Stimulated activated CD8-positive, alpha-beta memory T cell treated with anti-CD3 and anti-CD28 coated beads, Interleukin-12 subunit alpha, Interleukin-12 subunit beta, amount 100 ng/mL, for 1 hour (primary cell): ENCODE measurements at regions not wholly inside any gene's neighbourhood (a gene's known extent, or its start where the extent isn't known, plus 50 kb on each side); places are given as distances from the start of the nearest gene placed in this dataset.

Source experiments
- DNase-seq: peaks from one replicate; pipeline ENCODE4 v3.0.0-alpha.2; 2020; ENCODE audit warnings: low read depth

- no peak for DNase-seq
Observed at GRCh38 chr2:120658042-120658769, 77.5 kb upstream of the GLI2 start.

- no peak for DNase-seq
Observed at GRCh38 chr2:120658770-120659158, 76.9 kb upstream of the GLI2 start.

DNA sequence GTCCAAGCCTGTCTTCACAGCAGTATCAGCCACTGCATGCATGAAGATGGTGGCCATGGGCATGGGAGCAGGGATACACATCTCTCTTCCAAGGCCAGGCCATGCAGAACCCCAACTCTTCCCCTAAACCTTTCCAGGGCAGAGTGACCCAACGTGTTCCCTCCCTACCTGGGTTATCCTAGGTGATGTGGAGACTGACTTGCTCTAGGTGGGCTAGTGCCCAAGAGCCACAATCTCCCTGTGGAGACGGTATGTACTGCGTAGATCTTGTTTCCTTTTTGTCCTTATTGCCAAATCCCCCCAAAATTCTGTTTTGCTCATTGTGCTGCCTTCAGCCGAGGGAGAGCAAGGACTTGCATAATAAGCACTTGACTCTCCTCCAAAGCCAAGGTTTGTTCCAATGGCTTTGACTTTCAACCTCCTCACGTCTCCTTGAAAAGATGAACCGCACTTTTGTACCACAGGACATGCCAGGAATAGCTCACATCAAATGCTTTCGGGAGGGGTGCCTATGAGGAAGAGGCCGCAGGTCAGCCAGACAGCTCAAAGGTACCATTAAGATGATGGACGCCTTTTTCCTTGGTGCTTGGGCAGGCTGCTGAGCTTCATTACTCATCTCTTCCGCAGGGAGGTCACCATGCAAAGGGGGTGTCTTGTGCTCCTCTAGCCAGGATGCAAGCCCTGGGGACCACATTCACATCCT lies 76.2 kb upstream of the GLI2 start:
- DNase-seq = no peak

- no peak for DNase-seq
Observed at GRCh38 chr2:120660056-120660694, 75.5 kb upstream of the GLI2 start.

- no peak for DNase-seq
Observed at GRCh38 chr2:120660771-120661459, 74.8 kb upstream of the GLI2 start.

DNA sequence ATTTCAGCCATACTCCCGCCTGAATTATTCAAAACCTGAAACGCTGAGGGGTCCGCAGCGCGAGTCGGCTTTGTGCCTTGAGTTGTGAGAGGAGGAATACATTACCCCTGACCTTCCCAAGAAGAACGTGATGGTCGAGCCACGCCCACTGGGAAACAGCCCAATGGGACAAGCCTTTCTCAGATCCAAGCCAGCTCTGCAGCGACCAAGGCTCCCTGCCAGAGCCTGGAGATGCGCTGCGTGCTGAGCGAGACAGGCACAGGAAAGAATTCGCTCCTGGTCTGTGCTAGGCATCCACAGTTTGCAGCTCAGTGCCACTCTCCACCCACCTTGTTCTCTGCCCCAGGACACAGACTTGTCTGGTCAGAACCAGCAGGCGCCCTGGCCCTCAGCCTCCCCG lies 74.1 kb upstream of the GLI2 start:
- no peak for DNase-seq

- DNase-seq = no peak
Observed at GRCh38 chr2:120662046-120662445, 73.6 kb upstream of the GLI2 start.

GRCh38 chr2:120662746-120663145 lies 72.9 kb upstream of the GLI2 start:
- no peak for DNase-seq

GRCh38 chr2:120666433-120666832 lies 69.2 kb upstream of the GLI2 start:
- DNase-seq = no peak

DNA sequence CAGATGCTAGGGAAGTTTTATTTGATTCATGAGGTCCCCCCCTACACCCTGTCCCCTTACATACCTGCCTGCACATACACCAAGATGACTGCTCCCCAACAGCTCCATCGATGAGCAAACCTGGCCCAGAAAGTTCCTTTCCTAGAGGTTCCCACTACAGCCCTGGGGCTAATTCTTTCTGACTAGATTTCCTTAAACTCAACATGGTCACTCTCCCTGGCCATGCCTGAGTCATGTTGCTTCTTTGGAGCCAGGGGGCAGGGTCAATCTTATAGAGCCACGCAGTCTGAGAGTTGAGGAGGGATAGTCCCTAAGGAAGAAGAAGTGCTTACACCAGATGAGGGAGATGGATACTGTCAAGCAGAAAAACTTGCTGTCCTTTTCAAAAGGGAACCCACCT lies 67.7 kb upstream of the GLI2 start:
- DNase-seq = no peak

DNA sequence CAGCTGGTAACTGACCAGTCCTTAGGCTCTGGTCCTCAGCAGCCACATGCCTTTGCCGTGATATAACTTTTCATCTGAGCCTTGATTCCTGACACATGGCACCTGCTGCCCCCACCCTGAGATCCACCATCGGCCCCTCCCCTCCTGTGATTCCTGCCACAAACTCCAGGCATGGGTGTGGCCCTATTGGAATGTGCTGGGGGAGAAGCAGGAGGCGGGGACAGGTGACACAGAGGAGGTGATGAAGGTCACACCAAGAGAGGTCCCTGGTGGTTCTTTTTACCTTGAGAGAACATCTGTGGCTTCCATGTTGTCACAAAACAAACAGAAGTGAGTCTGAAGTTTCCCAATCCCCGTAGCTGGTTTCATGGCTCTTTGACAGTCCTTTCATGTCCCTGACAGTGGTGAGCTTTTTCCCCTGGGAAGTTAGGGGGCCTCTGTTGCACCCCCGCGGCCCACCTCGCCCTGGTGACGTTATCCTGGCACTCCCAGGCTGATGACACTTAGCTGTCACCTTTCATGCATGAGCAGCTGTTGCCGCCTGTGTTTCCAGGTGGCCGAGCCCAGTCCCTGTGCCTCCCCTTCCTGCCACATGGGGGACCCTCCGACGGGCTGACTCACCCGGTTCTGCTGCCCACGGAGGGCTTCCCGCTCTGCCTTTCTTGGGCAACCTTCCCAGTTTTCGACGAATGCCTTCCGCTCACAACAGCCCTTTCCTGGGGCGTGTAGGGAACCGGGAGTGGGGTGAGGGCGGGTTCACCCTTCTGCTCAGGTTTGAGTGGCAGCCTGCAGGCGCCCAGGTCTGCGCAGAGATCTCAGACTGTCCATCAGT lies 66.3 kb upstream of the GLI2 start:
- DNase-seq = no peak

DNA sequence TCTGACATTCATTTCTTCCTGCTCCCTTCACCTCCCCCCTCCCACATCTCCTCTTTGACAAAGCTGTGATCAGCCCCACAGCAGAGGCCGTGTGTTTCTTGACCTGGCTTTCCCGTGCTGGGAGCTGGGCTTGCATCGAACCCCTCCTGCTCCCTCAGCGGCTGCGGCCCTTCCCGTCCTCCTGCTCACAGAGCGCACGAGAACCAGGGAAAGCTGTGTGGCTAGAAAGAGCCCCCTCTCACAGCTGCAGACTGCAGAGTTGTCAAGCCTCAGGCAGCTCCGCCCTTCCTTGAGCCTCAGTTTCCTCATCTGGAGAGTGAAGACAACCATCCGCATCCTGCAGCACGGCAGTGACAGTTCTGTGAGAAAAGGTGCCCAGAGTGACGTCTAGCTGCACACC lies 65.7 kb upstream of the GLI2 start:
- DNase-seq = no peak

DNA sequence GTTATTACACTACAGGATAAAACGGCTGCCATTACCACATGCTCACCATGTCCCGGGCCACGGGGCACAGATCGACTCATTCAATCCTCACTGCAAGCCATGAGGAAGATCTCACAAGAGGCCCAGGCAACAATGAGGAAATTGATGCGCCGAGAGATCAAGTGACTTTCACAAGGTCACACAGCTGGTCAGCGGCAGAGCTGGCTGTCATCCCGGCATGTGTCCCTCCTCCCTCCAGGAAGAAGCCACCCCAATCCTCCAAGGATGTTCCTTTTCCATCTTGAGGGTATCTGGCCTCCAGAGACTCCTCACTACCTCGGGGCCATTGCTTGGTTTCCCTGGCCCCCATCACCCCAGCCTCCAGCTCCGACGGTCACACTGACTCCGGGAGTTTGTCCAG lies 65.3 kb upstream of the GLI2 start:
- DNase-seq = no peak

GRCh38 chr2:120670771-120671480 lies 64.7 kb upstream of the GLI2 start:
- DNase-seq = no peak

GRCh38 chr2:120672526-120673204 lies 63.0 kb upstream of the GLI2 start:
- no peak for DNase-seq

GRCh38 chr2:120673205-120673550 lies 62.5 kb upstream of the GLI2 start:
- DNase-seq = no peak

DNA sequence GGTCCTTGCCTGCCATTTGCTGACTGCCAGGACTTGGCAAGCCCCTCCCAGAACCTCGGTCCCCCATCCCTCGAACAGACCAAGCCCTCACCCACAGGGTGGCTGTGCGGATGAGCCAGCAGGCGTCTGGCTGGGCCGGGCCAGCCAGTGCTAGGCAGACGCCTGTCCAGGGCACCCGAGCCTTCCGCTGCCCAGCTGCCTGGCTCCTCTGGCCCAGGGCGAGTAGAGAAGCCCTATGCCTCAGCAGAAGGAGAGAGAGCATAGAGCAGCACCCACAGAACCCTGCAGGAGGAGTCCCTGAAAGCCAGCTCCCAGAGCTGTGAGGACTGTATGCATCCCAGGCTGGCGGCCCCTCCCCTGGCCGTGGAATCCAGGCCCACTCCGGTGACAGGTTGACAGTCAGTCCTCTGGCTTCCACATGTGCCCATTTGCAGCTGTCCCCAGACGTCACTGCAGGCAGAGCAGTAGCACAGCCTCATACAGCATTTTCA lies 62.1 kb upstream of the GLI2 start:
- no peak for DNase-seq

DNA sequence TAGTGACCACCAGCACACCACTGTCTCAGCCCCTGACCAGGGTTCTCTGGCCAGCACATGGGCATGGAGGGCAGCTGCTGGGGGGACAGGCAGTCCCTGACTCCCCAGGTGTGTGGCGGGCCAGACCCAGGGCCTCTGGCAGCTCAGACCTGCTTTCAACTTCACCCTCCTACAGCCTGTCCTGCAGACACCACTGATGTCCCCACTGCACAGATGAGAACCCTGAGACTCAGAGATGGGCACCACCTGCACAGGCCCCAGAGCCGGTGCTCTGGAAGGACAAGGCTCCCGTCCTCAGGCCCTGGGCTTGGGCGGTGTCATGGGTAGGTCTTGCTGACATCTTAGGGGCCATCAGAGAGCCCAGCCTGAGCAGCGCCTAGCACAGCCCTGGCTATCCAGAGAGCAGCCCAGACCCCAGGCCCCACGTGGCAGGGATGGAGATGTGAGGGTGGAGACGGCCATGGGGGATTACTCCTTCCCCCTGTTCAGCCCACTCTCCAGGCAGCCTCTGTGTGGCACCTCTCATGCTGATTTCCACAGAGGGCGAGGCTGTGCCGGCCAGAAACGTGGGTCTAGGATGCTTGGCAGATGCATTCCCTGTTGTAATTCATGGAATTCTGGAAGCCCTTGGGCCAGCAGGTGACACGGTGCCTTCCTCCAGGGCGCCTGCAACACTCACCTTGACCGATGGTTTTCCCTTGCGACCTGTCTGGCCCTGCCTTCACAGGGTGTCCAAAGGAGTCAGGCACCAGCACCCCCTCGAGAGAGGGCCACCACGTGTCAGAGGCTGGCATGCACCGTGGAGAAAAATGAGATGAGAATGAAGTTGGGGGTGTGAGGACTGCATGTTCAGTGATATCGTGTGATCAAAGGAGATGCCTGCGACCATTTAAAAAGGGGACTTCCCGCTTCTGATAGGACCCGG lies 61.2 kb upstream of the GLI2 start:
- no peak for DNase-seq

- peak; percentile 19 for DNase-seq
Observed at GRCh38 chr2:120675460-120676130, 60.1 kb upstream of the GLI2 start.
